ENCODE measurements at regions not wholly inside any gene's neighbourhood (a gene's known extent, or its start where the extent isn't known, plus 50 kb on each side); places are given as distances from the start of the nearest gene placed in this dataset.

DNA sequence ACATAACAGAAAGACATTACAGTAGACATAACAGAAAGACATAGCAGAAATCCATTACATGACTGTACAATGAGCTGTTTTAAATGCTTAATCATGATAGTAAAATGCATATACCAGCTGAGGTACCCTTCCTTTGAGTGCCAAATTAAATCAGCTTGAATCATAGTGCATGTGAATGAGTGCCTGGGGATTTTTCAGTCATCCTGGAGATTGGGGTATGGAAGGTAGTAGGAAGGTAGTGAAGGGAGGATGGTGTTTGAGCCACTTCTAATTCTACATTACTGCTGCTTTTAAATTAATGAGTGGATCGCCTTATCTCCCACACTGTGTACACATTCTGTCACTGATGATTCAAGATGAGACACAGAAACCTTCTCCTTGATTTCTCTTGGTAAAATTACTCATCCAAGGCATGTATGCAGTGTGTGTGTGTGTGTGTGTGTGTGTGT lies 534.2 kb downstream of the LRFN5 start:
- TF ChIP-seq ZNF311 (tag by site-specific recombination; IDR thresholded peaks at IDR 0.05; ENCODE audit: borderline replicate concordance) = no peak
- TF ChIP-seq ZFP69B (tag by site-specific recombination; IDR thresholded peaks at IDR 0.05) = no peak
- TF ChIP-seq FEZF1 (tag by site-specific recombination; IDR thresholded peaks at IDR 0.05) = no peak
- TF ChIP-seq ZBTB21 (tag by site-specific recombination; IDR thresholded peaks at IDR 0.05) = no peak
- no peak for TF ChIP-seq ZNF558 (tag by site-specific recombination; IDR thresholded peaks at IDR 0.05)
- TF ChIP-seq, protein P1, sequence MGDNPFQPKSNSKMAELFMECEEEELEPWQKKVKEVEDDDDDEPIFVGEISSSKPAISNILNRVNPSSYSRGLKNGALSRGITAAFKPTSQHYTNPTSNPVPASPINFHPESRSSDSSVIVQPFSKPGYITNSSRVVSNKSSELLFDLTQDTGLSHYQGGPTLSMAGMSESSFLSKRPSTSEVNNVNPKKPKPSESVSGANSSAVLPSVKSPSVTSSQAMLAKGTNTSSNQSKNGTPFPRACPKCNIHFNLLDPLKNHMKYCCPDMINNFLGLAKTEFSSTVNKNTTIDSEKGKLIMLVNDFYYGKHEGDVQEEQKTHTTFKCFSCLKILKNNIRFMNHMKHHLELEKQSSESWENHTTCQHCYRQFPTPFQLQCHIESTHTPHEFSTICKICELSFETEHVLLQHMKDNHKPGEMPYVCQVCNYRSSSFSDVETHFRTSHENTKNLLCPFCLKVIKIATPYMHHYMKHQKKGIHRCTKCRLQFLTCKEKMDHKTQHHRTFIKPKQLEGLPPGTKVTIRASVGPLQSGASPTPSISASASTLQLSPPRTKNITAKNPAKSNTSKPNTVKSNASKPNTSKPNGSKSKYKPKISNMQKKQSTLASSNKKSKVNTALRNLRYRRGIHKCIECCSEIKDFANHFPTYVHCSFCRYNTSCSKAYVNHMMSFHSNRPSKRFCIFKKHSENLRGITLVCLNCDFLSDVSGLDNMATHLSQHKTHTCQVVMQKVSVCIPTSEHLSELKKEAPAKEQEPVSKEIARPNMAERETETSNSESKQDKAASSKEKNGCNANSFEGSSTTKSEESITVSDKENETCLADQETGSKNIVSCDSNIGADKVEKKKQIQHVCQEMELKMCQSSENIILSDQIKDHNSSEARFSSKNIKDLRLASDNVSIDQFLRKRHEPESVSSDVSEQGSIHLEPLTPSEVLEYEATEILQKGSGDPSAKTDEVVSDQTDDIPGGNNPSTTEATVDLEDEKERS (tag by site-specific recombination; IDR thresholded peaks at IDR 0.05) = no peak
- no peak for TF ChIP-seq KLF8 (tag by site-specific recombination; IDR thresholded peaks at IDR 0.05)
- TF ChIP-seq ZNF837 (tag by site-specific recombination; IDR thresholded peaks at IDR 0.05) = no peak
- TF ChIP-seq, protein P2, sequence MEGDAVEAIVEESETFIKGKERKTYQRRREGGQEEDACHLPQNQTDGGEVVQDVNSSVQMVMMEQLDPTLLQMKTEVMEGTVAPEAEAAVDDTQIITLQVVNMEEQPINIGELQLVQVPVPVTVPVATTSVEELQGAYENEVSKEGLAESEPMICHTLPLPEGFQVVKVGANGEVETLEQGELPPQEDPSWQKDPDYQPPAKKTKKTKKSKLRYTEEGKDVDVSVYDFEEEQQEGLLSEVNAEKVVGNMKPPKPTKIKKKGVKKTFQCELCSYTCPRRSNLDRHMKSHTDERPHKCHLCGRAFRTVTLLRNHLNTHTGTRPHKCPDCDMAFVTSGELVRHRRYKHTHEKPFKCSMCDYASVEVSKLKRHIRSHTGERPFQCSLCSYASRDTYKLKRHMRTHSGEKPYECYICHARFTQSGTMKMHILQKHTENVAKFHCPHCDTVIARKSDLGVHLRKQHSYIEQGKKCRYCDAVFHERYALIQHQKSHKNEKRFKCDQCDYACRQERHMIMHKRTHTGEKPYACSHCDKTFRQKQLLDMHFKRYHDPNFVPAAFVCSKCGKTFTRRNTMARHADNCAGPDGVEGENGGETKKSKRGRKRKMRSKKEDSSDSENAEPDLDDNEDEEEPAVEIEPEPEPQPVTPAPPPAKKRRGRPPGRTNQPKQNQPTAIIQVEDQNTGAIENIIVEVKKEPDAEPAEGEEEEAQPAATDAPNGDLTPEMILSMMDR (tag by site-specific recombination; IDR thresholded peaks at IDR 0.05) = no peak
- no peak for TF ChIP-seq ZXDB (tag by site-specific recombination; IDR thresholded peaks at IDR 0.05)
- TF ChIP-seq ZNF23 (tag by site-specific recombination; IDR thresholded peaks at IDR 0.05; ENCODE audit: borderline replicate concordance) = no peak

All from HEK293 (cell line).